SKM-1 treated with dmso at 0.1 percent for 144 hours (cell line): ENCODE measurements at regions not wholly inside any gene's neighbourhood (a gene's known extent, or its start where the extent isn't known, plus 50 kb on each side); places are given as distances from the start of the nearest gene placed in this dataset.
"Not testable (repeated sequence)": the region's sequence is repeated elsewhere in the genome, so short reads cannot be mapped to it uniquely, and the experiment has no call there.

Experiments used
- DNase-seq: peaks from one replicate; lab custom pipeline; 2025; ENCODE audit not compliant: unreplicated experiment; lab: John Stamatoyannopoulos, UW

- no peak for DNase-seq
These were observed 1972.6 kb downstream of the ARAP2 start for GRCh38 chr4:34271479-34272355.

GRCh38 chr4:34279011-34279410, 1965.3 kb downstream of the ARAP2 start:
- no peak for DNase-seq

- no peak for DNase-seq
These were observed 1964.2 kb downstream of the ARAP2 start for GRCh38 chr4:34280131-34280530.

- DNase-seq, result no peak
These were observed 1962.5 kb downstream of the ARAP2 start for GRCh38 chr4:34281826-34282225.

- DNase-seq, result no peak
These were observed 1954.8 kb downstream of the ARAP2 start for GRCh38 chr4:34289489-34289888.

- no peak for DNase-seq
These were observed 1954.4 kb downstream of the ARAP2 start for GRCh38 chr4:34289962-34290361.

GRCh38 chr4:34293459-34293858, 1950.9 kb downstream of the ARAP2 start:
- no peak for DNase-seq

- DNase-seq, result no peak
These were observed 1934.9 kb downstream of the ARAP2 start for GRCh38 chr4:34309383-34309906.

- DNase-seq, result no peak
These were observed 1925.5 kb downstream of the ARAP2 start for GRCh38 chr4:34318773-34319172.

- DNase-seq, result no peak
These were observed 1920.6 kb downstream of the ARAP2 start for GRCh38 chr4:34323549-34324320.

GRCh38 chr4:34328939-34329338, 1915.4 kb downstream of the ARAP2 start:
- DNase-seq, result no peak

- not testable (repeated sequence) for DNase-seq
These were observed 1909.2 kb downstream of the ARAP2 start for GRCh38 chr4:34335156-34335555.

- DNase-seq, result not testable (repeated sequence)
These were observed 1908.8 kb downstream of the ARAP2 start for GRCh38 chr4:34335556-34335955.

- no peak for DNase-seq
These were observed 1881.7 kb downstream of the ARAP2 start for GRCh38 chr4:34362654-34363053.

GRCh38 chr4:34363842-34364241, 1880.5 kb downstream of the ARAP2 start:
- DNase-seq, result no peak

- no peak for DNase-seq
These were observed 1878.4 kb downstream of the ARAP2 start for GRCh38 chr4:34365946-34366345.

GRCh38 chr4:34371676-34372075, 1872.6 kb downstream of the ARAP2 start:
- no peak for DNase-seq

- no peak for DNase-seq
These were observed 1871.5 kb downstream of the ARAP2 start for GRCh38 chr4:34372815-34373214.

GRCh38 chr4:34373456-34373855, 1870.9 kb downstream of the ARAP2 start:
- DNase-seq, result no peak

GRCh38 chr4:34412233-34412632, 1832.1 kb downstream of the ARAP2 start:
- DNase-seq, result no peak

GRCh38 chr4:34412911-34413310, 1831.4 kb downstream of the ARAP2 start:
- no peak for DNase-seq

GRCh38 chr4:34417160-34417559, 1827.2 kb downstream of the ARAP2 start:
- DNase-seq, result no peak
